ENCODE measurements at regions not wholly inside any gene's neighbourhood (a gene's known extent, or its start where the extent isn't known, plus 50 kb on each side); places are given as distances from the start of the nearest gene placed in this dataset.

DNA sequence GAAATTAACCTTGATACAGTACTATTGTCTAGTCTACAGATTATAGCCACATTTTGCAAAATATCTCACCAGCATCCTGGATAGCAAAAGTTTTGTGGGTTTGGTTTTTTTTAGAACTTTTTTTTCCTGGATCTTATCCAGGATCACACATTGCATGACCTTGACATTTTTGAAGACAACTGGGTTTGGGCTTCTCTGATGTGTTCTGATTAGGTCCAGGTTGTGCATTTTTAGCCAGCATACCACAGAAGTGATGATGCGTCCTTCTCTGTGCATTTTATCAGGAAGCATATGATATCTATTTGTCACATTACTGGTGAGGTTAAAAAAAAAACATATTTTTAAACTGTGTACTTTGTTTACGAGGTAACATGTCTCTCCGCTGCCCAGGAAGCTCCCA is 221.0 kb upstream of the OSR1 start:
- no peak for DNase-seq

DNA sequence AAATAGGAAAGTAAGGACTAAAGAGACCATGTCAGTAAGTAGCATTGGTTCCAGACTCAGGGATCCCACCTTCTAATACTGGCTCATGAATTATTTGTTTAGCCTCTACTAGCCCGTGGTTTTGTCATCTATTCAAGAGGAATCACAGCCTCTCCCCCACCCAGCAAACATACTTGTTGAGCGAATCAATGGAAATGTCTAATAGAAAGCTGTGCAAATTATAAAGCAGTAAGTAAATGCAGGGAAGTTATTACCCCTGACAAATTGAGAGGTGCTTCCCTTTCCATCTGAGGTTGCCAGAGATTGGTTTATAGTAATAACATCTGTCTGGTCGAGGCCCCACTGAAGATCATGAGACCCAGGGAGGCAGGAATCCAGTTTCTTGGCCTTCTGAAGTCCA is 219.3 kb upstream of the OSR1 start:
- no peak for DNase-seq

DNA sequence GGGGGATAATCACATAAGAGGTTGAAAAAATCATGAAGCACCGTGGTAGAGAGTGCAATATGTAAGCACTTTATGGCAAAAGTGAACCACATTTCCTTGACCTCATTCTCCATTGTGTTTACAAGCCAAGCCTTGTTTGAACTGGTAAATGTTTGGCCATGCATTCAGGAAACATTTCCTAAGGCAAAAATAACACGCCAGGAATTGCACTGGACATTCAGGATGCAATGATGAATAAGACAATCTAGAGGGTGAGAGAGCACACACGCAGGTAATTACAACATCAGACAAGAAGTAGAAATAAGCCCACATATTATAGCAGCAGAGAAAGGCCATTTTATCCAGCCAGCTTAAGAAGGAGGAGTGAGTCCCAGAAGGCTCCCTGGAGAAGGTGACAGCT is 218.0 kb upstream of the OSR1 start:
- DNase-seq: no peak

DNA sequence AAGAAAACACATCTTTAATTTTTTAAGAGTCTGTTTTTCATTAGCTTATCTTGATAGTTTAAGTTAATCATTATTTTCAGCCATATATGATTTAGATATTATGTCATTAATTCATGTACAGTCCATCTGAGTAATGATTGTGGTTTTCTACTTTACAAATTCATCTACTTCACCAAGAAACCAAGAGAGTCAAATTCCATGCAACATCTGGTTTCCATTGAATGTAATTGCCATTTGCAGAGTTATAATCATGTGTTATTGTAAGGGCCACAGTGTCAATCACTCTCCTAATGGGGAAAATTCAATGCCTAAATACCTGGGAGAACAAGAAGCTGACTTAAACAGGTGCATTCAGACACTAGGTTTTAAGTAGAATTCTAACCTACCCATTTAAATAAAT is 217.2 kb upstream of the OSR1 start:
- DNase-seq: no peak

DNA sequence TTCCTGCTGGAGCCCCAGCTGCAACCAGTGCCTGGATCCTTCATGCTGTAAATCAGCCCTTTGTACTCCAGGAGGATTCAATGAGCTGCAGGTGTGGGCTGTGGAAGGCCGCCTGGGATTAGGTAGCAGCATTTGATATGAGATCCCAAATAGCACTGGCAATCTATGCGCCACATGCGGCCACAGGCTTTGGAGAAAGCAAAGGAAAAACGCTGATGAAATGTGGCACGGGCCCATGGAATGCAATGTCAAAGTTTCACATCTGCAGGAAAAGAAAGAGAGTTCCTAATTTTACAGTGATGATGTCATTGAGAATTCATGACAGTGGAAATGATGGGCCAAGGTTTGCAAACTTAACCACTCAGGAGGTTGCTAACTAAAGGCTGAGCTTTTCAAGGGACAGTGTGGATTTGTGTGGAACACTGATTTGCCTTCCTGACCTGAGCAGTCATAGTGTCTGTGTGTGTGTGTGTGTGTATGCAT is 216.4 kb upstream of the OSR1 start:
- no peak for DNase-seq

DNA sequence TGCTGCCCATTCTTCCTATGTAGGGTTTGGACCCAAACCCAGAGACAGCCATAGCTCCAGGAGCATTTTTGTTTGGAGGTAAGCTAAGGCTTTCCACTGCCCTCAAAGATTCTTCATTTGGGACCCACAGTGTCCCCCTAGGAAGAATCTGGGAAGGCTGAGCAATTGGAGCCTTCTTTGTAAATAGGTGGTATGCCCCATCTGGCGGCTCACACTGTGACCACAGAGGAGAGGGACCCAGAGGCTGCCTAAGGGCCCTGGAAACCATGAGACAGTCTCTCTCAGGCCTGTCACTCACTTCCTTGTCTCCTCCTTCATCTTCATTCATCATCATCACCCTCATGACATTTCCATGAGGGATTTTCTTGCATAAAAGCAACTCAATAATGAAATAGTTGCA is 215.4 kb upstream of the OSR1 start:
- no peak for DNase-seq

DNA sequence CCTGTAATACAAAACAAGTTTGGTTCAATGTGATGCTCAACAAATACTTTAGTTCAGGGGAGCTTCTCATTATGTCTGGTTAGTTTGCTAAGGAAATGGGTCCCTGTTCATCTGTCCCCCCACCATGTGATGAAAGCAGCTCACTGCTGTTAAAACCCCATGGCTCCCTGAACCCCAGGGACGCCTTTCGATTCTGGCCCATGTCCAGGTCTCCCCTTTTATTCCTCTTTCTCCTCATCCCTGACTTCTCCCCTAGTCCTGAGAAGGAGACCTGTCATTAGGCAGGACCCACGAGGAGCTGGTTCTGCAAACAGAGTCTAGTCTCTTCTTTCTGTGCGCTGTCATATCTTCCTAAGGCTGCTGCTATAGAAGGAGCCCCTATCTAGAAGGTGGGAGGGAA is 213.3 kb upstream of the OSR1 start:
- no peak for DNase-seq

DNA sequence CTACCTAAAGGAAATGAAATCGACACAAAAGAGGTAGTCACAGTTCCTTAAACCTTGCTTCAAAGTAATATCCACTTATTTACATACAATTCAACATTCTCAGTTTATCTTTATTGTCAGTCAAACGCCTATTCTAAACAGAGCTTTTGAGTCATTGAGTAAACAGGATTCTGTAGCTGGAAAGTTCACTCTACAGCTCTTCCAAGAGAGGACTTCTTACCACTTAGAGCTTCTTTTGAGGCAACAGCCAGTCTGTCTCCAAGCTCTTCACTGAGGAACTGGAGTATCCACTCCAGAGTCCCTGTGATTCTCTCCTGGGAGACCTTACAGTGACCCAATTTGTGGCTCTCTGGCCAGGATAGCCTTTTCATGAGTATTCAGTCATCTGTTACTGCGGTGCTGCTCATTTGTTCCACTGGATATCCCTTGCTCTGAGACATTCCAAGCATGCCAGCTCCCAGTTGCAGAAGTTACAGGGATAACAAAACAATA is 210.9 kb upstream of the OSR1 start:
- DNase-seq: no peak

DNA sequence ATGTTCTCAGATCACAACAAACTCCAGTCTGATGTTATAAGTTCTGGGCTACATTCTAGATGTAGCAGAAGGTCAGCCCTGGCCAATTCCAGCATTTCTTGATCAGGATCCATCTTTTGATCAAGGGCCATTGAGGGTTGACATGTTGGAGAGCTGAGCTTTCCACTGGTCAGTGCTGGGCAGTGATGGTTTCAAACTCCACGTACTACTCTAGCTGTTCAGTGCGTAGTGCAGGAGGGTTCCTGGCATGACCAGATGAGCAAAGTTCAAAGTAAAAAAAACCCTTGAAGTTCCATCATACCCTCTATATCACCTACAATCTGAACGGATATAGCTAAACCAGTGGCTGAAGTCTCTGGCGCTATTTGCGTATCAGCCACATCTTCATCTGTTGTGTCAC is 210.4 kb upstream of the OSR1 start:
- no peak for DNase-seq

DNA sequence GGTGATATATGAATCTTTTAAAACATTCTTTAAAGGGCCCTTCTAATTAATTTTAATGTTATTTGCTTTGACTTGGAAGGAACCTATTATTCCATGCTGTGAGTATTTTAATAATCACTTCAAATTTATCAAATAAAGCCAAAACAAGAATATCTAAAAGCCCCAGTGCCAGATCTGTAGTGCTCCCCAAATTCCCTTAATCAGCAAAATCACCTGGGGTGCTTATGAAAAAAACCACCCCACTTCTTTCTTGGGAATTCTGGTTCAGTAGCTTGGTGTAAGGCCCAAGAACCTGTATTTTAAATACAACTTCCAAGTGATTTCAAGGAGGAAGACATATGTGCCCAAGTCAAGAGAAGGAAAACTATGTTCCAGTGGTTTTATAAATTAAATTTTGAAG is 202.4 kb upstream of the OSR1 start:
- no peak for DNase-seq

DNA sequence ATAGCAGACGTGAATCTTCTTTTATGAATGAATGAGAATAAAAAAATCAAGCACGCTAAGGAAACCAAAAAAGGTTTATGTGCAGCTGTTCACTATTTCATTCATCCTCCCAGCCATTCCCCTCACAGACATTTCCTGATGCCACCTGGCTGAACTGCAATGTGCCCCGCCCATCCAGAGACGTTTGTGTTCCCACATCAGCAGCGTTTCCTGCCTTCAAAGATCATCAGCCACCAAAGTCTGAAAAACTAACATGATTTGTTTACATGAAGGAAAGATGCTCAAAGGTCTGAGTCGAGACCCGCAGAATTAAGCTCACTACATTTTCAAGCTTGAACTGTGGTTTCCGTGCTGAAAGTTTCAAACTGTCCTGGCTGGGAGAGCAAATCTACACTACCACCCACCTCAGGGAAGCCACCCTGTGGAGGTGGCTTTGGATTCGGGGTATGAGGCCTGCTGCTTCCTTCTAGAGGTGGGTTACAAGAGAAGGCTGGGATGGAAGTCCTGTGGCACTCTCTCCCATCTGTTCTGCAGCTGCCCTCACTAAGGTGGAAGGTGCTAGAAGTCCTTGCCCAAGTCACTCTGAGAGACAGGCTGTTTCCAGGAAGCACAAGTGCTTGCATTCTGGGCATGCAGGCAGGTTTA is 201.3 kb upstream of the OSR1 start:
- no peak for DNase-seq

DNA sequence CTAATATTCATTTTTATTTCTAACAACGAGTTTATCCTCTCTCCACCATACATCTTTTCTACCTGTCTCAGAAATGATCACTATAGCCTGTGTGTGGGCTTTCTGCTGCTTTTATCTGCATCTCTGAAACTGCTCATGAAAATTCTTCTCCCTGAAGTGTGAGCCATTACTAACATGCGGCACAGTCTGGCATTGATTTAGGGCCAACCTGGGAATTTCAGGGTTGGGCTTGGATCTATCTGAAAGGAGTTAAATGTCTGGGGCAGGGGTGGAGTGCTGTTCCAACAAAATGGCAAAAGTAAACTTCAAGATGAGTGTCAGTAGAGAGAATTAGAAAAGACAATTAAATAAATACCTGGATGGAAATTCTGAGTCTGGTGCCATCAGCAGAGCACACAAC is 198.2 kb upstream of the OSR1 start:
- DNase-seq: no peak

DNA sequence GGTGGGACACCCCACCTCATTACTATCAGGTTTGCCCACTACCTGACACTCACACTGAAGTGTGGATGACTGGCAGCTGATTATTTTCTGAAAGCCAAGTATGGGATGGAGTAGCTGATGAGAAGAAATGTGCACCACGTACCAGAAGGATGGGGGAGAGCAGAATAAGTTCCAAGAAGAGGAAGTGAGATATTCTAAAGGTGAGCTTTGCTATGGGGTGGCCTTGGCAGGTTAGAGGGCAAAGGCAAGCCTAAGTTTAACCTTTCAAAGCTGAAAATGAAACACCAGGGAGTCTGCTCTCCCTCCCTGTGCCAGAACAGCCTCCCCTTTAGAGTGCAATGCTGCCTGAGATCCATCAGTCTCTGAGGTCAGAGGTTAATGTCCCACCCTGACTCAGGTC is 196.1 kb upstream of the OSR1 start:
- no peak for DNase-seq

DNA sequence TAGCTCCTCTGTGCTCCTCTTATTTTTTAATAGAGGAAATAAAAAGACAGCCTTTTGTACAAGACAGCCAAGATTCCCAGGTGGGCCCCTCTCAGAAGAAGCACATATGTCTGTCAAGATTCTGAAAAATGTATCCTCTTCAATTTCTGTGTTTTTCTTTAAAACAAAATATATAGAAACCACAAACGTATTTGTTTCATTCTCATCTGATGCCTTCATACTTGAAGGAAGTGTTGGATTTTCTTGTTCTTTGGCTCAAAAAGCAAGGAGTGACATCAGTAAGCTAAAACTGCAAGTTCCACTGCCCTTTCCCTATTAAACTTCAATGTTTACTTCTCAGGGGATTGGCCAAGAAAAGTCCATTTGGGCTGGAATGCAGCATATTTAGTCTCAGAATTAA is 193.8 kb upstream of the OSR1 start:
- no peak for DNase-seq

DNA sequence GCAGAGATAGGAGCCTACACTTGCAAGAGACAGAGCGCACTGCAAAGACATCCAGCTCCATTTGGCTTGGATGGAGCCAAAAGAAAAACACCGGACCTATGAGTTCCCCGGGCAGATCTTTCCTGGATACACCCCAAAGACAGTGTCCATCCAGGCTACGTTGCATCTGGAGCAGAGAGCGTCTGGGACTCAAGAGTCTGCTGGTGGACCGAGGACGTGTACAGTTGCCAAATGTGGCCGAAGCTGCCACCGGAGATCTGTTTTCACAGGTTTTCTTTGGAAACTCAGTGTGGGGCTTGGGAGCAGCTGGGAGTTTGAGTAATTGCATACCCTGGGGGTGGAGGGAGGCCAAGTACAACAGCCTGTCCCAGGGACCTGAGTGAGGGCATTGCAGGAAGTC is 192.3 kb upstream of the OSR1 start:
- DNase-seq: no peak

DNA sequence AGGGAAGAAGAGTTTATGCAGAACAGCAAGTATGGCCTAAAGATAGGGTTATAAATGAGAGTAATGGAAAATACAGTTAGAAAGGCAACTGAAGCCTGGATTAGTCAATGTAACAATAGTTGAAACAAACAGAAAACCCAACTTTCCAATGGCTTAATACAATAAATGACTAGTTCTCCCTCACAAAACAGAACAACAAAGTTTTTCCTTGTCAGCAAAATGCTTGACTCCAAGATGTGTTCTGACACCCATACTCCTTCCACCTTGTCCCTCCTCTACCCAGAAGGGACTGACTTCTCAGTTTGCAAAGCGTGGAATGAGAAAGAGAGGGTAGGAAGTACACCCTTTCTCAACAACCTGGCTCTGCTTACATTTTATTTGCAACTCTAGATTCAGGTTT is 191.4 kb upstream of the OSR1 start:
- no peak for DNase-seq

DNA sequence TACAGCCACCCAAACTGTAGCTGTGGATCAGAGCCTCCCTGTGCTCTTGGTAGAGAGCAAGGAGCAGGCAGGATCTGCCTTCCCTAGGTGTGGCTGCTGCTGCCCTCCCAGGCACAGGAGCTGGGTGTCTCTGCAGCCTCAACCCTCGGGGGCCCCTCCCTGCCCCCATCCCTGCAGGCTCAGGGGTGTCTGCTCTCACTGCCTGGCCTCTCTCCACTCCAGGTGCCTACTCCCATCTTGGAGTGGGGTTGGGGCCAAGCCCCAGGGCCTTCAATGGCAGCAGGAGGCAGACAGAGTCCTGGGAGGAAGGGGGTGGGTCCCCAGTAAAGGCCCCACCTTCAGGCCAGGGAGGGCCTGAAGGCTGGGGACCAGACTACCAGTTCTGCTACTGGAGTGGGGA is 189.7 kb upstream of the OSR1 start:
- DNase-seq: no peak

DNA sequence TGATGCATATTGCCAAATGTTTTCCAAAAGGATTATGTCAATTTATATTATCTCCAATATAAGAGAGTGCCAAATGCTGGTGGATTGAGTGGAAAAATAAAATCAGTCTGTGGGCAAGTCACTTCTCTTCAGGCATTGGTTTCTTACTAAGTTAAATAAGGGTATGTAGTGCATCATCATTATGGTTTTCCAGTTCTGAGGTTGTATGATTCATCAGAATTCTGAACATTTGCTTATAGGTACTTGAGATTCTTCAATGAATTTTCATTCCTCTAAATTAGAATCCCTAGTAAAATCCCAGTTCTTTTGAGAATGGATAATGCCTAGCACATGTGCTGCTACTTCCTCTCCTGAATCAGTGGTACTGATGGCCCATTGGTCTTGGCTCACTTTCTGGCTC is 188.9 kb upstream of the OSR1 start:
- no peak for DNase-seq

DNA sequence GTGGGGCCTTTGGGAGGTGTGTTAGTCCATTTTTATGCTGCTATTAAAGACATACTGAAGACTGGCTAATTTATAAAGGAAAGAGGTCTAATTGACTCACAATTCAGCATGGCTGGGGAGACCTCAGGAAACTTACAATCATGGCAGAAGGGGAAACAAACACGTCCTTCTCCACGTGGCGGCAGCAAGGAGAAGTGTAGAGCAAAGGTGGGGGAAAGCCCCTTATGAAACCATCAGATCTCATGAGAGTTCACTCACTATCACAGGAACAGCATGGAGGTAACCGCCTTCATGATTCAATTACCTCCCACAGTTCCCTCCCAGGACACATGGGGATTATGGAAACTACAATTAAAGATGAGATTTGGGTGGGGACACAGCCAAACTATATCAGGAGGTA is 187.1 kb upstream of the OSR1 start:
- no peak for DNase-seq

DNA sequence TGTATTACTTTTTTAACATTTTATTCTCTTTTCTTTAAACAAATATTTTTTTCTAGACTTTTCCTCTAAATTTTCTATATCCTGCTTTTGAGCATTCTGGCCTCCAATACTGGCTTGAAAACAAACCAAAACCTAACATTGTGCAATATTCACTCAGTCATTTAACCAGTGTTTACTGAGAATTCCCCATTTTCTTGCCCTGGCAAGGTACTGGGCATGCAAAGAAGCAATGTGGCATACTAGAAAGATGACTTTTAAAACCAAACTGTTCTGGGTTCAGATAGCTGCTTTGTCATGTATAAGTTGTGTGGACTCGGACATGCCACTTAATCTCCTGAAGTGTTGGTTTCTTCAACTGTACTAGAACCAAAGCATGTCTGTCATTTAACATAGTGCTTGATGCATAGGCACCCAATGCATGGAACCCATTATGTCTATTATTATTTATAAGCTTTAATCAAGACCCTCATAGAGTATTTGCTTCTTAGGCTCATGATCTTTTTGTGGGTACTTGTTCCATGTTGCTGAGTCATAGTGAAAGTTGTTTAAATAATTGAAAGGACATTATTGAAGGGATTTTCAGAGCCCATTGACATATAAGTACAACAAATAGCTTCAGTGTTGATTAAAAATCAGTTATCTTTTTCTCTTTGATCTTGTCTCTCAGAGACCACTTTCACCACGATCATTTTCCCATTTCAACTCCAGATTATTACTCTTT is 185.4 kb upstream of the OSR1 start:
- no peak for DNase-seq

DNA sequence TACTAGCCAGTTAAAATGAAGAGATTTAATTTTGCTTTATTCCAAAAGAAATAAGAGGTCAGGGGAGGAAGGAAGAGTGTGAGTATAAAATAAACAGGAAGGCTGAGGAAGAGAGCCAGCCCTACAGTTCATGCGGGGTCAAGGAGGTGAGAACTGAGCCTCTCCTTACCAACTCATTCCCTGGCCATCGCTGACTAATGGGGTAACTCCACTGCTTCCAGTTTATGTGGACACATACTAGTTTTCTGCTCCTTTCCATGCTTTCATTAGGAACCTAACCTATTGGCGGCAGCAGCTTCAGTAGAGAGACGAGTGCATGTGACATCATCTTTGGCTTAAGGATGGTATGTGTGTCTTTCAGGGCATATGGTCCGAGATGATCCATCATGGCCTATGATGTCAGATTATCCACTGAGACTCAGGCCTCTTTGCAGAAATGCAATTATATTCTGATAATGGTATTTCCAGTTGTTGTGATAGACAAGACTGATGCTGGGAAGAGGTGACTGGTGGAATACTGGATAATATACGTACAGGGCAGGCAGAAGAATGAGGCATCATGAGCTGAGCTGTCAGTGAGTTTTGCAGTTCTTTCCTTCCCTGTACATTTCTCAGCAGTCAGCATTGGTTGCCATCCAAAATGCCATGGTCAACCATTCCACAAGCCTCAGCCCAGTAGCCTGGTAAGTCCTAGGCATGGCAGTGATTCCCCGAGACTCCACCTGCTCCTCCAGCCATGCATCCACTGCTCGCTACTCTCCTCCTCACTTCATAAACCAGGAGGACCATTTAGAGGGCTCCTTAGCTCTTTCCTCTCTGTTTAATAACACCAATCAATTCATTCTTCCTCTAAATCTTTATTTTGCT is 184.6 kb upstream of the OSR1 start:
- DNase-seq: no peak

DNA sequence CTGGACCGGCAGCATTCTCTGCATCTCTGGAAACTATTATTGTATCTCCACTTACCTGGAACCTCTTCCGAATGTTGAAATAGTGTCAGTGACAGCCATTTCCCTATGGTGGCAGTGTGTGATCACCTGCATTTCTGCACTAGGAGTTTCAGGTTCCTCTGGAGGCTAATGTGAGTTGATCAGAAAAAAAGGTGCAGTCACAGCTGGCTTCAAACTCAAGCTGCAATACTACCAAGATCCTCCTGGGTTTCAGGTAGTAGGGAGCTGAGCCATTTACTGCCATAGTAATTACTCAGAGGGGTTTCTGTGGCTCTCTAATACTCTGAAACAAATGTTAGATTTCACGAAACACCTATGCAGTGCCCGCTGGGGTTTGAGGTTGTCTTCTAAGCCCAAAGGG is 183.5 kb upstream of the OSR1 start:
- no peak for DNase-seq

DNA sequence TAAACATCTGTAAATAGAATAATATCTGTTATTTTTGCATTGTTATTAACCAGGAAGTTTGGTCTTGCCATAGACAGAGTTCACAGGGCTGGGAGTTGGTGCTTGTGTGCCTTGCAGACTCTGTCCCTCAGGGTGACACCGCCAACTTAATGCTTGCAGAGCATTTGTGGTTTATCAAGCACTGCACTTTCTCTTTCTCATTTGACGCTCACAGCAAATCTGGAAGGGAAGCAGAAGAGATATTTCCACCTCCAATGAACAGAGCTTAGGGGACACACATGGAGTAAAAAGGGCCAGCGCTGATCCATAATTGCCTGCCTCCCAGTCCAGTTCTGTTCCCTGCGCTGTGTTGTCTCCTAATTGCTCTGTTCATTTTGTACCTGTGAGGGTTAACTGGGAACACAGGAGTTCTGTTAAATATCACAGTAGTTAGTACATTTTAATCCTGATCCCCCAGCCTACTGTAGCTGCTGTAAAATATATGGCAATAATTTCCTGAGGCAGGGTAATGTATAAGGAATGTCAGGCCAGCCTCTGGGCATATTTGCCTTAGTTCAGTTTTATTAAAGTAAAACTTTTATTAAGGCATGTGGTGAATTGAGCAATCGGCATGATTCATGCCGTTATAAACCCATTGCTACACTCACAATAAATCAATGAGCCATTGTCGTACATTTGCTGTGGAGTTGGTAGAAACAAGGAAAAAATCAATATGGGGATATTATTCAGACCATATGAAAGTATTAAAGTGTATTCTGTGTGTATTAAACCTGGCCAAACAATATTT is 182.5 kb upstream of the OSR1 start:
- DNase-seq: no peak

All from cerebellar nuclear complex (tissue), 1 donor.